ENCODE measurements at regions not wholly inside any gene's neighbourhood (a gene's known extent, or its start where the extent isn't known, plus 50 kb on each side); places are given as distances from the start of the nearest gene placed in this dataset.
"Not testable (repeated sequence)": the region's sequence is repeated elsewhere in the genome, so short reads cannot be mapped to it uniquely, and the experiment has no call there.

- Histone ChIP-seq H3K4me3 (ENCODE audit: insufficient read depth in 1 of 2, low read depth in 1 of 2, low read length in 2 of 2) (no peak overlapping the region), H2AK5ac (ENCODE audit: low read length, severe bottlenecking) (no peak overlapping the region), H3K9ac (ENCODE audit: low read length) (no peak overlapping the region), H2BK15ac (ENCODE audit: low read depth, poor library complexity, severe bottlenecking) (no peak overlapping the region), H3K9me3 (ENCODE audit: control insufficient read depth, low read length) (no peaks in the 10 kb centered on the region), H2AFZ (ENCODE audit: low read depth, low read length) (no peak overlapping the region), H3K36me3 (ENCODE audit: control insufficient read depth in 1 of 2, insufficient read depth in 2 of 2, low read depth in 1 of 2, low read length in 2 of 2) (no peaks in the 10 kb centered on the region), H3K4me1 (ENCODE audit: control insufficient read depth, insufficient read depth, low read depth, low read length) (no peaks in the 10 kb centered on the region), H3K27ac (ENCODE audit: low read length, poor library complexity, severe bottlenecking) (no peak overlapping the region), H2BK5ac (ENCODE audit: low read depth, low read length, poor library complexity, severe bottlenecking) (no peak overlapping the region), H3K14ac (ENCODE audit: low read length in 2 of 2) (no peak overlapping the region), H3K27me3 (ENCODE audit: control insufficient read depth in 1 of 2, insufficient read depth in 1 of 2, low read length in 2 of 2) (no peaks in the 10 kb centered on the region), H2BK120ac (ENCODE audit: low read depth, low read length) (no peak overlapping the region), H4K91ac (ENCODE audit: low read length) (no peak overlapping the region), H3K4me2 (ENCODE audit: low read length, poor library complexity, severe bottlenecking) (no peak overlapping the region), H3K23ac (ENCODE audit: low read length in 2 of 2) (no peak overlapping the region), H3K79me1 (replicated peaks; ENCODE audit: low read length, poor library complexity, severe bottlenecking) (no peaks in the 10 kb centered on the region), H3K4ac (ENCODE audit: low read depth in 1 of 2, low read length in 2 of 2) (no peak overlapping the region), H3K18ac (ENCODE audit: low read depth in 1 of 2, low read length in 2 of 2) (no peak overlapping the region), H2BK12ac (ENCODE audit: low read length in 2 of 2) (no peak overlapping the region), H4K8ac (ENCODE audit: low read length) (no peak overlapping the region)
- no peak for DNase-seq
Observed at GRCh38 chr12:89153341-89153740, 199.0 kb downstream of the DUSP6 start.

GRCh38 chr12:89151536-89151935, 200.8 kb downstream of the DUSP6 start:
- no peak overlapping the region for H2BK120ac ChIP-seq (ENCODE audit: low read depth, low read length)
- H3K14ac ChIP-seq (ENCODE audit: low read length in 2 of 2): no peak overlapping the region
- 100% methylated on average over 1 of the region's 1 CpG for WGBS
- H4K91ac ChIP-seq (ENCODE audit: low read length): no peak overlapping the region
- no peak overlapping the region for H3K4me2 ChIP-seq (ENCODE audit: low read length, poor library complexity, severe bottlenecking)
- no peaks in the 10 kb centered on the region for H3K27me3 ChIP-seq (ENCODE audit: control insufficient read depth in 1 of 2, insufficient read depth in 1 of 2, low read length in 2 of 2)
- H3K36me3 ChIP-seq (ENCODE audit: control insufficient read depth in 1 of 2, insufficient read depth in 2 of 2, low read depth in 1 of 2, low read length in 2 of 2): no peaks in the 10 kb centered on the region
- DNase-seq: no peak
- H3K9ac ChIP-seq (ENCODE audit: low read length): no peak overlapping the region
- H3K4me3 ChIP-seq (ENCODE audit: insufficient read depth in 1 of 2, low read depth in 1 of 2, low read length in 2 of 2): no peak overlapping the region
- H2BK12ac ChIP-seq (ENCODE audit: low read length in 2 of 2): no peak overlapping the region
- no peaks in the 10 kb centered on the region for H3K79me1 ChIP-seq (replicated peaks; ENCODE audit: low read length, poor library complexity, severe bottlenecking)
- no peak overlapping the region for H3K4ac ChIP-seq (ENCODE audit: low read depth in 1 of 2, low read length in 2 of 2)
- H3K4me1 ChIP-seq (ENCODE audit: control insufficient read depth, insufficient read depth, low read depth, low read length): no peaks in the 10 kb centered on the region
- H2AK5ac ChIP-seq (ENCODE audit: low read length, severe bottlenecking): no peak overlapping the region
- no peak overlapping the region for H3K18ac ChIP-seq (ENCODE audit: low read depth in 1 of 2, low read length in 2 of 2)
- H2AFZ ChIP-seq (ENCODE audit: low read depth, low read length): no peak overlapping the region
- no peaks in the 10 kb centered on the region for H3K9me3 ChIP-seq (ENCODE audit: control insufficient read depth, low read length)
- H2BK15ac ChIP-seq (ENCODE audit: low read depth, poor library complexity, severe bottlenecking): no peak overlapping the region
- H3K23ac ChIP-seq (ENCODE audit: low read length in 2 of 2): no peak overlapping the region
- H4K8ac ChIP-seq (ENCODE audit: low read length): no peak overlapping the region
- H3K27ac ChIP-seq (ENCODE audit: low read length, poor library complexity, severe bottlenecking): no peak overlapping the region
- no peak overlapping the region for H2BK5ac ChIP-seq (ENCODE audit: low read depth, low read length, poor library complexity, severe bottlenecking)

GRCh38 chr12:89150789-89151188, 201.5 kb downstream of the DUSP6 start:
- H3K27me3 ChIP-seq (ENCODE audit: control insufficient read depth in 1 of 2, insufficient read depth in 1 of 2, low read length in 2 of 2); H3K23ac ChIP-seq (ENCODE audit: low read length in 2 of 2); H3K14ac ChIP-seq (ENCODE audit: low read length in 2 of 2); H3K27ac ChIP-seq (ENCODE audit: low read length, poor library complexity, severe bottlenecking); H3K18ac ChIP-seq (ENCODE audit: low read depth in 1 of 2, low read length in 2 of 2); H2AK5ac ChIP-seq (ENCODE audit: low read length, severe bottlenecking); H2BK5ac ChIP-seq (ENCODE audit: low read depth, low read length, poor library complexity, severe bottlenecking); H2BK12ac ChIP-seq (ENCODE audit: low read length in 2 of 2); H3K4me1 ChIP-seq (ENCODE audit: control insufficient read depth, insufficient read depth, low read depth, low read length); H3K4me2 ChIP-seq (ENCODE audit: low read length, poor library complexity, severe bottlenecking); H4K8ac ChIP-seq (ENCODE audit: low read length); H3K79me1 ChIP-seq (replicated peaks; ENCODE audit: low read length, poor library complexity, severe bottlenecking); DNase-seq; H3K4me3 ChIP-seq (ENCODE audit: insufficient read depth in 1 of 2, low read depth in 1 of 2, low read length in 2 of 2); H3K4ac ChIP-seq (ENCODE audit: low read depth in 1 of 2, low read length in 2 of 2); H4K91ac ChIP-seq (ENCODE audit: low read length); H2AFZ ChIP-seq (ENCODE audit: low read depth, low read length); H3K9me3 ChIP-seq (ENCODE audit: control insufficient read depth, low read length); H3K9ac ChIP-seq (ENCODE audit: low read length); H2BK15ac ChIP-seq (ENCODE audit: low read depth, poor library complexity, severe bottlenecking); H2BK120ac ChIP-seq (ENCODE audit: low read depth, low read length); H3K36me3 ChIP-seq (ENCODE audit: control insufficient read depth in 1 of 2, insufficient read depth in 2 of 2, low read depth in 1 of 2, low read length in 2 of 2): not testable (repeated sequence)
- 100% methylated on average over 2 of the region's 3 CpGs for WGBS

- no peak overlapping the region for H2BK12ac ChIP-seq (ENCODE audit: low read length in 2 of 2)
- H3K23ac ChIP-seq (ENCODE audit: low read length in 2 of 2): no peak overlapping the region
- 78% methylated on average over 5 of the region's 6 CpGs for WGBS
- H3K14ac ChIP-seq (ENCODE audit: low read length in 2 of 2): no peak overlapping the region
- no peak for DNase-seq
- no peaks in the 10 kb centered on the region for H3K4me1 ChIP-seq (ENCODE audit: control insufficient read depth, insufficient read depth, low read depth, low read length)
- no peaks in the 10 kb centered on the region for H3K27me3 ChIP-seq (ENCODE audit: control insufficient read depth in 1 of 2, insufficient read depth in 1 of 2, low read length in 2 of 2)
- H3K4ac ChIP-seq (ENCODE audit: low read depth in 1 of 2, low read length in 2 of 2): no peak overlapping the region
- no peak overlapping the region for H2BK120ac ChIP-seq (ENCODE audit: low read depth, low read length)
- H3K79me1 ChIP-seq (replicated peaks; ENCODE audit: low read length, poor library complexity, severe bottlenecking): no peaks in the 10 kb centered on the region
- H2BK15ac ChIP-seq (ENCODE audit: low read depth, poor library complexity, severe bottlenecking): no peak overlapping the region
- H3K9me3 ChIP-seq (ENCODE audit: control insufficient read depth, low read length): no peaks in the 10 kb centered on the region
- no peaks in the 10 kb centered on the region for H3K36me3 ChIP-seq (ENCODE audit: control insufficient read depth in 1 of 2, insufficient read depth in 2 of 2, low read depth in 1 of 2, low read length in 2 of 2)
- H2BK5ac ChIP-seq (ENCODE audit: low read depth, low read length, poor library complexity, severe bottlenecking): no peak overlapping the region
- no peak overlapping the region for H2AK5ac ChIP-seq (ENCODE audit: low read length, severe bottlenecking)
- H3K9ac ChIP-seq (ENCODE audit: low read length): no peak overlapping the region
- no peak overlapping the region for H3K4me2 ChIP-seq (ENCODE audit: low read length, poor library complexity, severe bottlenecking)
- no peak overlapping the region for H4K8ac ChIP-seq (ENCODE audit: low read length)
- H3K4me3 ChIP-seq (ENCODE audit: insufficient read depth in 1 of 2, low read depth in 1 of 2, low read length in 2 of 2): no peak overlapping the region
- H3K27ac ChIP-seq (ENCODE audit: low read length, poor library complexity, severe bottlenecking): no peak overlapping the region
- H2AFZ ChIP-seq (ENCODE audit: low read depth, low read length): no peak overlapping the region
- H3K18ac ChIP-seq (ENCODE audit: low read depth in 1 of 2, low read length in 2 of 2): no peak overlapping the region
- H4K91ac ChIP-seq (ENCODE audit: low read length): no peak overlapping the region
Observed at GRCh38 chr12:89140602-89141238, 211.6 kb downstream of the DUSP6 start.
